ENCODE measurements at regions not wholly inside any gene's neighbourhood (a gene's known extent, or its start where the extent isn't known, plus 50 kb on each side); places are given as distances from the start of the nearest gene placed in this dataset.

DNA sequence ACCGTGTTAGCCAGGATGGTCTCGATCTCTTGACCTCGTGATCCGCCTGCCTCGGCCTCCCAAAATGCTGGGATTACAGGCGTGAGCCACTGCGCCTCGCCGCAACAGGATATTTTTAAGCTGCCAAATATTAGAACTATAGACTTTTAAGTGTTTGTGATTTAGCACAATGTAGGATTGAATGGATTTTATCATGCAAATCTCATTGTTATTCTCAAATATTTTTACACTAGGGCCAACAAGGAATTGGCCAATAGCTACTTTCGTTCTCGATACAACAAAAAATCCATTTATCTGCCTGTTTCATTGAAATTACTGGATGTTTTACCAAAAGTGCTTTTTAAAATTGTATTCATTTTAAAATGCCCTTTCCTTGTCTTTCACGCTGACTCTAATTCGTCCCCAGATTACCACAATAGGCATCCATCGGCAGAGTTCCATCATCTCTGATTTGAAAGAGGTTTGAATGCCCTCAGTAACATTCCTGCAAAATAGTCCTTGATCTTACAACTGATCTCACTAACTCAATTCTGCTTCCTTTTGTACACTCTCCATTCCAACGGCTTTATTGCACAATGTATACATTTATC is 99.6 kb upstream of the ROBO2 start:
- no peak for DNase-seq

DNA sequence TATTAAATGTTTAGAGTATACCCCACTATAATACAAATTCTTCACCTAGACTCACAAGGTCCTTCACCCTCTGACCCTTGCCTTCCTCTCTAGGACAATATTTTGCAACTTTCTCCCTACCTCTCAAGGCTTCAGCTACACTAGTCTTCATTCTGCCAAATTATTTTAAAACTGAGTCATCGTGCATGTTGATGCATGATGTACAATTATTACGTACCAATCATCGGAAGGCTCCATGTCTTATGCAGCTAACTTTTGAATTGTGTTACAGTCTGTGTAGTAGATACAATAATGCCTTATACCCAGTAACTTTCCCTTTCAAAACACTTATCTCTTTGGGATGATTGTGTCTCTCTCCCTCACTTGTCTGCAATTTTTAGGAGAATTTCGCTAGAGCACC is 98.5 kb upstream of the ROBO2 start:
- DNase-seq, result no peak

DNA sequence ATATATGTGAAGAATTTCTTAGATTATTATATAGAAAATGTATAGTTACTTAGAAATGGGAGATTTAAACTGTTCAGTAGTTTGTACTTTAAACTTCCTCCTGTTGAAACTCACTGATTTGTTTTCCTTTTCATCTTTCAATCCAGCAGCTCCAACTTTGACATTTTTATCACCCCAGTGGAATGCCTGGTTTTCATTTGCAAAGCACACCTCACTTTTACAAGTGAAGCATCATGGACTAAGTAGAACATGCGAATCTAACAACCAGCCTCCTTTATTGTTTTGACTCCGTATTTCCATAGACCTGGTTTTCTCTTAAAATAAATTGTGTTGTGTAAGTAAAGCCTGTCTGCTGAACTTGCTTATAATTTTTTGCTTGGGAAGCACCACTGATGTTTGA is 97.8 kb upstream of the ROBO2 start:
- no peak for DNase-seq

DNA sequence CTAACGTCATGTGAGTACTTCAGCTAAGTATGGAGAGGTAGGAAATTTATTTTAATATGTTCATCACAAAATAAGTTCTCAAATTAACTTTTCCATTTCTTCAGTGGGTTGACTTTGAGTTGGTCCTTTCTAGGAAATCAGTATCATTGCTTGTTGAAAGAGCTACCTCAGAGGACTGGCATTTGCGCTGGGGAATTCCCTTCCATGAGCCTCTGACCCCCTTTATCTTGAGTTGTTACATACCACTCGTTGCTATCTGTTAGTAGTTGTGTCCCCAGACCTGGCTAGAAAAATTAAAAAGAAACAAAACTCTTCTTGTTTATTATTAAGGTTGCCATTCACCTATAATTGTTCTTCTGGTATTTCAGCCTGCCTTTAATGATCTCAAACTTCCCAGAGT is 96.8 kb upstream of the ROBO2 start:
- no peak for DNase-seq

DNA sequence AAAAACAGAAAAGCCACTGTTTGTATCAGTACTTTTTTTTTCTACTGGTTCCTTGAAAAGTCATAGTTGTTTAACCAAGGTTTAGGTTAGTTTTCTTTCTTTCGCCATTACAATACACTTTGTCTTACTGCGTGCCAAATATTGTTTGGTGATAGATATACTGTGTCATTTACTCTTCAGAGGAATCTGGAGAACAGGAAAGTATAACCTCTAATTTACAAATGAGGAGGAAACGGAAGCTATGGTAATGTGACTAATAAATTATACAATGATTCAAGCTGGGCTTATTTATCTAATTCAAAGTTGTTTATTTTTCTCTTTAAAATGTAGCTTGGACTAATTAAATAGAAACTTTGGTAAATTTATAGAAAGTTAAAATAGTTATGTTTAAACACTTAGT is 96.2 kb upstream of the ROBO2 start:
- no peak for DNase-seq

DNA sequence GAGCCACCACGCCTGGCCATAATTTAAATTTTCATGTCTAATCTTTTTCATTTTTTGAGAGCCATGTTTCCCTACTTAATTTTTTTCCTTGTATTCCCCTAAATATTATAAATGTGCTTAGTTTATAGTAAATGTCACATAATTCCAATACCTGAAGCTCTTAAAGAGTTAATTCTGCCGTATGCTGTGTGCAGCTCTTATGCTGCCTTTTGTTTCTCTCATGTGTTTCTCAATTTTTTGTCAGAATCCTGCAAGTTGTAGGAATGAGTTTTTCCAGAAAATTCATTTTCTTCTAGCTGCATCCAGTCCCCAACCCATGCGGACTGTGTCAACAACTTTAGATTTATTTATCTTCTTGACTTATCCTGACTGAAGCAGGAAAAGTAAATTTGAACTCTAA is 90.9 kb upstream of the ROBO2 start:
- no peak for DNase-seq

DNA sequence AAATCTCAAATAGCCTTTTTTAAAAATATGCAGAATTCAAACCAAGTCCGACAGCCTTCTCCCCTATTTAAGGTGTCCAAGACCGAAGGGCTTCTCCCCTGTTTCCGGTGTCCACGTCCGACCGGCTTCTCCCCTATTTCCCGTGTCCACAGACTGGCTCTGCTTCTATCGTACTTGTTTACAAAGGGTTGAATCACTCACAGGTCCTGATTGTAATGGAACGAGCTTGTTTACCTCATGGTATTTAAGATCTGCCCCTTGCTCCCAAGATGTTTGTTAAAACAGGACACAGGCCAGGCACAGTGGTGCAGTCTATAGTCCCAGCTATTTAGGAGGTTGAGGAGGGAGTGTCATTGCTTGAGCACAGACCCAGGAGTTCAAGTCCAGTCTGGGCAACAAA is 90.4 kb upstream of the ROBO2 start:
- DNase-seq, result no peak

DNA sequence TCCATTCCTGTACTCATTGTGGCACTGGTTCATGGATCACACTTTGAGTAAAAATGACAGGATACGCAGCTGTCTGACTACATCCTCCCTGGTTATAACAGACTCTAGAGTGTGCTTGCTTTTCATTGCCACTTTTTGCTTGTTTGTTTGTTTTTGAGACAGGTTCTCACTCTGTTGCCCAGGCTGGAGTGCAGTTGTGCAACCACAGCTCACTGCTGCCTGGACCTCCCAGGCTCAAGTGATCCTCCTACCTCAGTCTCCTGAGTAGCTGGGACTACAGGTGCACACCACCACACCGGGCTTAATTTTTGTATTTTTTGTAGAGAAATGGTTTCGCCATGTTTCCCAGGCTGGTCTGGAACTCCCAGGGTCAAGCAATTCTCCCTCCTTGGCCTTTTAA is 89.3 kb upstream of the ROBO2 start:
- DNase-seq, result no peak

DNA sequence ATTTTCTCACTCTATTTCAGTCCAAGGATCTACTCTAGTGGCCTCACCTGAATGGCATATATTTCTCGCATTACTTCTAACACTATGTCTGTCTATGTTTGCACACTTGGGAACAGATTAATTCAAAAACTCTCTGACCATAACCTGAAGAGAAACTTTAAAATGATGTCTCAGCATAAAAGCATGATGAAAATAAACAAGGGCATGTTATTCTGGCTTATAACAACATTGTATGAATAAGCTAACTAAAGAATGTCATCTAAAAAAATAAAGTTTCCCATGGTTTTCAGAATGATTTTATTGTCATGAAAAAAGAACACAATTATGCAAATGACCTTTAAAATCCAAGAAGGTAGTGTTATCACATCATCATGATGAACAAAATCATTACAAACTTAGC is 85.5 kb upstream of the ROBO2 start:
- no peak for DNase-seq

DNA sequence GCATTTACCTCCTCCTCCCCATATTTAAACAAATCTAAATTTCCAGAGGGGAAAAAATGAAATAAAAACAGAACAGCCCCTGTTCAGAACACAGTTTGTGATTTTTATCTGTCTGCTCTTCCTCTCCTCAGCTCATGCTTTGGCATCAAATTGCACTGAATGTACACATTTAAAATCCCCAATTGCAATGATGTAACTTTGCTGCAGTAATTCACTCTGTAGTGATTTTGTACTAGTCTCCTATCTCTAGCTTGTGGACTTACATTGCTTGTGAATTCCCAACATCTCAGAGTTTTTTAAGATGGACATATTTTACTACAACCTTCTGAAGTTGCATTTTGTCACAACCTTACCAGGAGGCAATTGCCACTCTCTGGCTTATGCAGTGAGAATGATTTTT is 81.6 kb upstream of the ROBO2 start:
- no peak for DNase-seq

DNA sequence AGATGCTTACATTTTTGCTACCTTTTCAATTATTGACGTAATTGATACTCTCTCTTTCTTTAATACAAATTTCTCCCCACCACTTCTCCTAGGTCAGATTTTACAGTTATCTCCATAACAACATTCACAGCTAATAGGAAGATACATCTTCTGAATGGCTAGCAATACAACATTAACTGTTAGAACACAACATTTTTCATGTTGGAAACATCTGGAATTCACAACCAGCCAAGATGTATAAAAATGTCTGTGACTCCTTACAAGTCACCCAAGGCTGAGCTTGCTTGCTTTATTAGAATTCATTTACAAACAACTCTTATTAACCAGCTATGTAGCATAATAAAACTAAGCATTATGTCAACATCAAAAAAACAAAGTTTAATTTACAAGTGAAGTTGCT is 81.0 kb upstream of the ROBO2 start:
- no peak for DNase-seq

DNA sequence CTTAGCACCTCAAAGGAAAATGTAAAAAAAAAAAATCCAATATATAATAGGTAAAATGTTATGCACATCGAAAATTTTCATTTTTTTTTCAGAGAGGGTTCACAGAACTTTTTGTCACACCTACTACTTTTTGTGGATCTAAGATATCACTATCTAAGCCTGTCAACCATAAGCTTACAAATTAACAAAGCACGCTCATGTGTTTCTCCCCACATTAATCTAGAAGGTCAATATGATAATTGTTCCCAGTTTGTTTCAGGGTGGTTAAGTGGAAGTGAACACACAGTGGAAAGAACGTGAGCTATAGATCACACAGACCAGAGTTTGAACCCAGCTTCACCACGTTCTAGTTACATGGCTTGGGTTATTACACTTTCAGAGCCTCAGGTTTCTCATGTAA is 78.6 kb upstream of the ROBO2 start:
- no peak for DNase-seq

DNA sequence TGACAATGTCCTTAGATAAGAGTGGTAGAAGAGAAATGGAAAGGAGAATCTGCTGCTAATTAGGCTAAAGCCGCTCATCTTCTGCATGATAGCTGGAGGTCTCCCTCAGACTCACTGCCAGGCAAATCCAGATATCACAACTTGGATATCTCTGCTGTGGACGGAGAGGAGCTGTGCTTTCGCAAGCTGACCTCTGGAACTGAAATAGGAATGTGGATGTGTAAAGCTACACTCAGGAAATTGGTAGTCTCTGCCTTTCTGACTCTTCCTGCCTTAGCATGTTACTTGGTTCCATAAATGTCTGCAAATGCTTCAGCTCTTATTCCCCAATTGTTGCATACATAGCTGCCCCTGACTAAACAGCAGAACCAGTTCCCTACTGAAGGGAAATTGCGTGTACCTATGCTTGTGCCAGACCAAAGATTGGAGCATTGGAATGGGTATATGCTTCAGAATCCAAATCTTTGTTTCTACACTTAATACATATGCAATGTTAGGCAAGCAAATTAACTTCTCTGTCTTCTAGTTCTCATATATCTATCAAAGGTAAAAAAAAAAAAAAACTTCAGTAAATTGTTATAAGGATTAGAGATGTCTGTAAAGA is 74.7 kb upstream of the ROBO2 start:
- no peak for DNase-seq

DNA sequence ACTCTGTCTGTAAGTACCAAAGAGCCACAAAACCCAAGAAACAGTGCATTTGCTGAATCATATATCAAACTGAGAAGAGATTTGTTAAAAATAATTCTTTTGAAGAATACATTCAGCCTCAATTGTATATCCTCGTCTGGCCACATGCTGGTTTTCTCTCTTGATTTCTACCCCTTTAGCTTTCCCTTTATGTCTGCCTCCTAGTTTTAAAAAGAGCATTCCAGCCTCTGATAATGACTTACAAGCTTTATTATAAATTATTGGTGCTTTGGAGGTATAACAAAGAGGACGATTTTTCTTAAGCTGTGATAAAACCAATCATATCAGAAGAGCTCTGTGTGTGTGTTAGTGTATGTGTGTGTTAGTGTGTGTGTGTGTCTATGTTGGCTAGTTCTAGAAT is 70.4 kb upstream of the ROBO2 start:
- DNase-seq, result no peak

DNA sequence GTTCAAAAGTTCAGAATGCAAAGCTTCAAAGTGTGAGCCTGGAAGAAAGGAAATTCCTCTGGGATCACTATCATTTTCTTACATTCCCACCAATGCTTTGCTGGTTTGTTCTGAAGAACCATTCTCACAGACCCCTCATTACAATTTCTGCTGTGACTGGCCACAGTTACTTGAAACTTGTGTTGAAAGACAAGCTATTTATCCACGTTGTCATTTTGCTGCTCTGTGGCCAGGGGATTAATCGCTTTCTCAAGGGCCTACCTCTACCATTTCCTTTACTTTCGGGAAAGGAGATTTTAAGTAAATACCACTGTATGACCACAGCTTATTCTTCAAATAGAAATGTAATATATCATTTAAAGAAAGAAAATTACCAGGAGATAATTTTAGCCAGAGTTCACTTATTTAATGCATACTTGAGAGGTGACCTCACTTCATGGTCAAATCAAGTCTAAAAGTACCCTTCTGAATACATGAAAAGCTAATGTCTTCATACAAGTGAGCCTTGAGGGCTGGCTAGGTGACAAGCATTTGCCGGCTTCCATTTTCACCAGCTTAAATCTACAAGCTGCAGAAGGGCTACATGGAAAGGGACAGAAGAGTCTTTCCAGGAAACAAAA is 69.8 kb upstream of the ROBO2 start:
- DNase-seq, result no peak

DNA sequence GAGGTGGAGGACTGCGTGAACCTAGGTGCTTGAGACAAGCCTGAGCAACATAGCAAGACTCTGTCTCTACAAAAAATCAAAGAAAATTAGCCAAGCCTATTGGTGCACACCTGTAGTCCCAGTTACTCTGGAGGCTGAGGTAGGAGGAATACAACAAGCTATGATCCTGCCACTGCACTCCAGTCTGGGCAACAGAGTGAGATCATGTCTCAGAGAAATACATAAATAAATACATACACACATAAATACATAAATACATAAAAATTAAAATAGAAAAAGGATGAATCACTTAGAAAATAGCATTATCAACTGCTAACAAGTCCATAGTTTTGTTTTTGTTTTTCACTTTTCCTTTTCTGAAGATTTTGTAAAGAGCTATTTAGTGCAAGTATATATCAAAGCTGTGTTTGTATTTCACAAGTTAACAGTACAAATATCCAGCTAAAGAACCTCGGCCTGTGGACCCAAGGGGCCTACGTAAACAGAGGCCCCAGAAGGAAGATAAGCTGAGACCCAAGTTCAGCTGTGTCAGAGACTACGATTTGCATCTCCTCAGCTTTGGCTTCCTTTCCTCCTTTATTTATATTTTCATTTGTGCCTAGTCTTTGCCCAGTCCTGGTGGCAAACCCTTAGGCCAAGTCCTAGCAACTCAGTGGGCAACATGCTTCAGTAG is 67.1 kb upstream of the ROBO2 start:
- DNase-seq, result no peak

DNA sequence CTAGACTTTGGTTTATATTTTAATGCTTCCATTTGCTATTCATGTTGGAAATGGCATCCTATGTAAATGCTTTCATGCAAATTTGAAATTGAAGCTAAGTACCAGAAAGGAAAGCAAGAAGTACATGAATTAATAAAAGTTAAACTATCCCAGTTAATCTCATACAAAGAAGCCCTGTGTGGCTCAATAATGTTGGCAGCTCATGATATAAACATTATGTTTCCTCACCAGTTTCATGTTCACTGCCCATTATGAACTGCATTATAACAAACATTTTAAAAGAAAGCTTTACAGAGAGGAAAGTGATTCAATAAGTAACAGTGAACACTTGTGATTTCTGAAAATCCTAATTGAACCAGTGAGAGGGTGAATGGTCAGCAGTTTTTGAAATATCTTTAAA is 62.9 kb upstream of the ROBO2 start:
- no peak for DNase-seq

DNA sequence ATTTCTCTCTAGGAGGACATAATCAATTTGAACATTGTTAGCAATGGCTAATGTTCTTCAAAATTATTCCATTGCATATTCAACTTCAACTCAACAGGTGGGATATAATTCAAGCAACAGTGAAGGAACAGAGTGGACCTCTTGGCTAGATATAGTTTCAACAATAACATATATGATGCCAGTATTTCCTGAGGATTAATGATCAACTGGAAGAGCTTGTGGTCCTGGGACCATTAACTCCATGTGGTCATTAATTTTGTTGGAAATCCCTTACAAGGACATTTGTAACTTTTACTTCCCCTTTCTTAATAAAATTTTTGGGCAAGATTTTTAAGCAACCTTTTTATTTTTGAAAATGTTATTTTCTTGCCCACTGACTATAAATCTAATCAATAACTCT is 54.3 kb upstream of the ROBO2 start:
- no peak for DNase-seq

DNA sequence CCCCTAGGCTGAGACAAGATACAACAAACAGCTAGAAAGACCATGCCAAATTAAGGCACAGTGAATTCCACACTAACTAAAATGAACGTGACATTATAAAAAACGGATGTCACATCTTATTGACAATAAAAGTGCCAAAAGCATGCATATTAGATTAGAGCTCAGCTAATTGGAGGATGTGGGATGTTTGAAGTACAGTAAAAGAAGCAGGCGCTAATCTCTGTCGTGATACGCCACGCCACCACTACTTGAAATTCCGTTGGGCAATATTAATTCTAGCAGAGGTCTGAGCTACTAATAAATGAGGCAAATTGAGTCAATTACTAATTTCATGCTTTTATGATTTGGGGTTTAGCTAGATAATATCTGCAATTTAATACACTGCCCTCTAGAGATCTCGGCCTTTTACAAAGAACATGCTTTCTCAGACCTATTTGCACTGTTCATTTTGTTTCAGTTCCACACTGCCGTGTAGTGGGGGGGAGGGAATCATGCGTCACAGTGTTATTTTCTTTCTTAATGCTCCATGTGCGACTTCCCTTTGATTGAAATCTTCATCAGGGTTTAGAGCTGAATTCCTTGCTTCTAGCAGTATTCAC is 52.9 kb upstream of the ROBO2 start:
- no peak for DNase-seq

Measured in NCI-H1105 (cell line).